GM12878 (cell line): ENCODE measurements at regions not wholly inside any gene's neighbourhood (a gene's known extent, or its start where the extent isn't known, plus 50 kb on each side); places are given as distances from the start of the nearest gene placed in this dataset.

ENCODE experiments used
- ATAC-seq: fragments of 200-7000 bp; cut with Tn5 transposase; 3 replicates; pipeline ENCODE4 v1.9.1; 2020; ENCODE audit warnings: mild to moderate bottlenecking, moderate library complexity
- BruUV-seq: library from RNA; stranded (reverse); fragments of 400-500 nt; replicated peaks from 2 replicates; lab custom pipeline; 2021; lab: Mats Ljungman, UMichigan
- CTCF ChIA-PET: fragments of 300-600 bp; sonication (Branson Sonifier 250); formaldehyde crosslinking; extraction: SDS; loops from one replicate; lab custom pipeline; 2021; ENCODE audit warnings: inconsistent platforms; lab: Yijun Ruan, JAX
- POLR2A ChIA-PET: fragments of 350-600 bp; formaldehyde crosslinking; extraction: SDS; loops from one replicate; lab custom pipeline; 2021; ENCODE audit warnings: inconsistent platforms; lab: Charles Lee
- RAD21 ChIA-PET: fragments of 300-600 bp; sonication (Branson Sonifier 250); formaldehyde crosslinking; loops from one replicate; lab custom pipeline; 2023; ENCODE audit warnings: antibody characterized with exemption; ENCODE audit not compliant: unreplicated experiment; lab: Charles Lee
- SMC1A ChIA-PET: fragments of 300-600 bp; sonication (Branson Sonifier 250); formaldehyde crosslinking; loops from one replicate; lab custom pipeline; 2023; ENCODE audit not compliant: unreplicated experiment, uncharacterized antibody; lab: Charles Lee
- DNase-seq: peaks from one replicate; pipeline ENCODE4 v3.0.0-alpha.2; 2011; ENCODE audit warnings: low read depth, low spot score
- FAIRE-seq: peaks from 3 replicates; lab custom pipeline; 2011; peaks lifted over from hg19 to GRCh38; lab: Jason Lieb, UNC
- H2AFZ ChIP-seq: 2 replicates; pipeline ENCODE4 v1.6.0; 2011; ENCODE audit warnings: low read depth, low read length, control low read depth; ENCODE audit not compliant: control insufficient read depth
- H3K27ac ChIP-seq: 2 replicates; pipeline ENCODE4 v1.5.1; 2011; ENCODE audit warnings: control low read depth; ENCODE audit not compliant: control insufficient read depth, insufficient read depth
- H3K27me3 ChIP-seq, 2 experiments: replicated peaks in 1 of 2; 2 replicates each; pipeline versions ENCODE4 v1.6.0 to v1.6.1; 2011; ENCODE audit warnings: low read length in 1 of 2; ENCODE audit not compliant: control insufficient read depth in 2 of 2, insufficient read depth in 2 of 2
- H3K36me3 ChIP-seq, 2 experiments: 2 replicates each; pipeline ENCODE4 v1.5.1; 2011; ENCODE audit warnings: low read length in 1 of 2; ENCODE audit not compliant: control insufficient read depth in 2 of 2, insufficient read depth in 2 of 2
- H3K4me1 ChIP-seq: 2 replicates; pipeline ENCODE4 v1.6.1; 2011; ENCODE audit warnings: mild to moderate bottlenecking, low read length, moderate library complexity, mixed read lengths; ENCODE audit not compliant: control insufficient read depth, insufficient read depth
- H3K4me2 ChIP-seq: 2 replicates; pipeline ENCODE4 v1.6.0; 2011; ENCODE audit warnings: control low read depth; ENCODE audit not compliant: control insufficient read depth, insufficient read depth
- H3K4me3 ChIP-seq: fragments of 200-600 bp; sonication (generic); 2 replicates; pipeline ENCODE4 v1.5.1; 2016
- H3K79me2 ChIP-seq: 2 replicates; pipeline ENCODE4 v1.6.0; 2011; ENCODE audit warnings: low read length; ENCODE audit not compliant: control insufficient read depth, insufficient read depth
- H3K9ac ChIP-seq: 2 replicates; pipeline ENCODE4 v1.8.0; 2011; ENCODE audit warnings: low read length, control low read depth, mixed read lengths; ENCODE audit not compliant: control insufficient read depth, insufficient read depth
- H3K9me3 ChIP-seq: replicated peaks from 3 replicates; pipeline ENCODE4 v1.5.1; 2011; ENCODE audit warnings: mild to moderate bottlenecking, low read length; ENCODE audit not compliant: control insufficient read depth, insufficient read depth
- H4K20me1 ChIP-seq: 2 replicates; pipeline ENCODE4 v1.6.0; 2011; ENCODE audit not compliant: control insufficient read depth, insufficient read depth
- BCL11A ChIP-seq: IDR thresholded peaks from 2 replicates; pipeline ENCODE4 v1.6.1; 2011; ENCODE audit warnings: low read depth, low read length
- FOXK2 ChIP-seq: fragments of 450-650 bp; IDR thresholded peaks from 2 replicates; pipeline ENCODE4 v1.6.1; 2017; ENCODE audit warnings: mild to moderate bottlenecking, moderate library complexity
- PRDM15 ChIP-seq: fragments of 450-650 bp; formaldehyde crosslinking; IDR thresholded peaks from 2 replicates; pipeline ENCODE4 v1.4.0; 2020; ENCODE audit warnings: mild to moderate bottlenecking, moderate library complexity
- SIN3A ChIP-seq: IDR thresholded peaks from 2 replicates; pipeline ENCODE4 v1.6.1; 2012; ENCODE audit warnings: low read depth, low read length, improper control_type of control experiment
- SMARCA5 ChIP-seq: fragments of 450-650 bp; IDR thresholded peaks from 2 replicates; pipeline ENCODE4 v1.6.1; 2017; ENCODE audit warnings: mild to moderate bottlenecking
- ZNF24 ChIP-seq: fragments of 450-650 bp; IDR thresholded peaks from 2 replicates; pipeline ENCODE4 v1.6.1; 2017; ENCODE audit warnings: antibody characterized with exemption, mild to moderate bottlenecking
- WGBS: methylation state at CpG from one replicate; pipeline ENCODE4 v1.1.6; 2016; ENCODE audit warnings: low lambda C conversion rate; ENCODE audit not compliant: insufficient replicate concordance, insufficient coverage; ENCODE audit errors: missing lambda C conversion rate; 5-methylcytosine and 5-hydroxymethylcytosine counted together
- in situ Hi-C: fragments of 300-500 bp; cut with MboI; formaldehyde crosslinking; loops from 9 replicates; pipeline ENCODE4 v1.14.3; 2018; ENCODE audit warnings: mixed read lengths
- intact Hi-C: fragments of 100-400 bp; cut with micrococcal nuclease; formaldehyde crosslinking; loops from one replicate; pipeline ENCODE4 v1.14.2; 2022; ENCODE audit not compliant: unreplicated experiment
- TF ChIP-seq, protein P1 (sequence below): fragments of 150-350 bp; IDR thresholded peaks from 2 replicates; pipeline ENCODE4 v1.6.1; 2014; ENCODE audit warnings: mild to moderate bottlenecking, low read depth, low read length
- TF ChIP-seq, protein P2 (sequence below): IDR thresholded peaks from 2 replicates; pipeline ENCODE4 v1.6.1; 2011; ENCODE audit warnings: borderline replicate concordance, low read depth, mild to moderate bottlenecking, moderate library complexity, low read length; ENCODE audit not compliant: insufficient read depth, poor library complexity, severe bottlenecking
- TF ChIP-seq, protein P3 (sequence below): fragments of 450-650 bp; IDR thresholded peaks from 2 replicates; pipeline ENCODE4 v1.6.1; 2017; ENCODE audit warnings: mild to moderate bottlenecking, low read depth, inconsistent platforms; ENCODE audit not compliant: poor library complexity, severe bottlenecking
- TF ChIP-seq, protein P4 (sequence below): IDR thresholded peaks from 2 replicates; pipeline ENCODE4 v1.6.1; 2012; ENCODE audit warnings: low read depth, low read length, improper control_type of control experiment

DNA sequence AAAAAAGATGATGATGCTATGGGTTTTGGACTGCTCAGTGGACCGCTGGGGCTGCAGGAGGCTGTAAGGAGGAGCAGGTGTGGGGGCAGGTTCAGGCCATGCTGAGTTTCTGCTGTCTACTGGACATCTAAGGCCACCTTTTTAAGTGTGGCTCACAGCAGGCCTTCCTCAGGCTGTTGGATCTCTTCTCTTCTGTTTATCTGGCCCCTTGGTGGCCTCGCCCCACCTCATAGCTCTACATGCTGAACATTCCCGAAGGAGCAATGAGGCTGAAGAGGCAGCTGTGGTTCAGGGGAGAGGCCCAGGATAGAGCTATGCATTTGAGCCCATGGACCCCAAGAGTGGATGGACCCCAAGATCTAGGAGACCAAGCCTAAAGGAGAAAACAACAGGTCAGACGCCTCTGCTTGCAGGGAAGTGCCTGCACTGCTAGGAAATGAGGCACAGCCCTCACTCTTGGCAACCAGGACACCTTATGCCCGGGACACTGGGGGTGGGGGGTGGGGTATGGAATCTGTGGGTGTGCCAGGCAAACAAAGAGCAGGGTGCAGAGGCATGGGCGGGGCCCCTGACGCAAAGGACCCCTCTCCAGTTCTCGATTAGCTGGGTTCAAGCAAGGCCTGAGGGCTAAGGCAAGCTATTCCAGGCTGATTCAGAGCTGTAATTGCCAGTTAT lies 168.9 kb downstream of the BCOR start:
- WGBS = 46% methylated on average over 8 of the region's 8 CpGs
- no TSS peak for BruUV-seq
- Histone ChIP-seq H4K20me1 (no peaks in the 10 kb centered on the region), H2AFZ (no peak overlapping the region), H3K4me1 (peaks cover 3% of the 10 kb centered on the region; the same call in 1 of the 2 replicates), H3K4me3 (no peak overlapping the region), H3K79me2 (no peaks in the 10 kb centered on the region), H3K4me2 (no peak overlapping the region), H3K27ac (no peak overlapping the region), H3K9ac (no peak overlapping the region), H3K9me3 (no peaks in the 10 kb centered on the region), H3K27me3 (no peaks in the 10 kb centered on the region), H3K36me3 (no peaks in the 10 kb centered on the region)
- ChIA-PET POLR2A (no interaction called here), CTCF (no interaction called here), SMC1A (no interaction called here), RAD21 (no interaction called here)
- intact Hi-C loops (no loop called here), in situ Hi-C loops (no loop called here)
- no peak for FAIRE-seq
- ATAC-seq = no peak
- no peak for DNase-seq
- TF ChIP-seq, protein P1, sequence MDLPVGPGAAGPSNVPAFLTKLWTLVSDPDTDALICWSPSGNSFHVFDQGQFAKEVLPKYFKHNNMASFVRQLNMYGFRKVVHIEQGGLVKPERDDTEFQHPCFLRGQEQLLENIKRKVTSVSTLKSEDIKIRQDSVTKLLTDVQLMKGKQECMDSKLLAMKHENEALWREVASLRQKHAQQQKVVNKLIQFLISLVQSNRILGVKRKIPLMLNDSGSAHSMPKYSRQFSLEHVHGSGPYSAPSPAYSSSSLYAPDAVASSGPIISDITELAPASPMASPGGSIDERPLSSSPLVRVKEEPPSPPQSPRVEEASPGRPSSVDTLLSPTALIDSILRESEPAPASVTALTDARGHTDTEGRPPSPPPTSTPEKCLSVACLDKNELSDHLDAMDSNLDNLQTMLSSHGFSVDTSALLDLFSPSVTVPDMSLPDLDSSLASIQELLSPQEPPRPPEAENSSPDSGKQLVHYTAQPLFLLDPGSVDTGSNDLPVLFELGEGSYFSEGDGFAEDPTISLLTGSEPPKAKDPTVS = no peak
- no peak for TF ChIP-seq FOXK2
- TF ChIP-seq, protein P2, sequence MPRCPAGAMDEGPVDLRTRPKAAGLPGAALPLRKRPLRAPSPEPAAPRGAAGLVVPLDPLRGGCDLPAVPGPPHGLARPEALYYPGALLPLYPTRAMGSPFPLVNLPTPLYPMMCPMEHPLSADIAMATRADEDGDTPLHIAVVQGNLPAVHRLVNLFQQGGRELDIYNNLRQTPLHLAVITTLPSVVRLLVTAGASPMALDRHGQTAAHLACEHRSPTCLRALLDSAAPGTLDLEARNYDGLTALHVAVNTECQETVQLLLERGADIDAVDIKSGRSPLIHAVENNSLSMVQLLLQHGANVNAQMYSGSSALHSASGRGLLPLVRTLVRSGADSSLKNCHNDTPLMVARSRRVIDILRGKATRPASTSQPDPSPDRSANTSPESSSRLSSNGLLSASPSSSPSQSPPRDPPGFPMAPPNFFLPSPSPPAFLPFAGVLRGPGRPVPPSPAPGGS = no peak
- no peak for TF ChIP-seq BCL11A
- TF ChIP-seq PRDM15 (CRISPR knock-in tag) = no peak
- no peak for TF ChIP-seq SMARCA5
- TF ChIP-seq, protein P3, sequence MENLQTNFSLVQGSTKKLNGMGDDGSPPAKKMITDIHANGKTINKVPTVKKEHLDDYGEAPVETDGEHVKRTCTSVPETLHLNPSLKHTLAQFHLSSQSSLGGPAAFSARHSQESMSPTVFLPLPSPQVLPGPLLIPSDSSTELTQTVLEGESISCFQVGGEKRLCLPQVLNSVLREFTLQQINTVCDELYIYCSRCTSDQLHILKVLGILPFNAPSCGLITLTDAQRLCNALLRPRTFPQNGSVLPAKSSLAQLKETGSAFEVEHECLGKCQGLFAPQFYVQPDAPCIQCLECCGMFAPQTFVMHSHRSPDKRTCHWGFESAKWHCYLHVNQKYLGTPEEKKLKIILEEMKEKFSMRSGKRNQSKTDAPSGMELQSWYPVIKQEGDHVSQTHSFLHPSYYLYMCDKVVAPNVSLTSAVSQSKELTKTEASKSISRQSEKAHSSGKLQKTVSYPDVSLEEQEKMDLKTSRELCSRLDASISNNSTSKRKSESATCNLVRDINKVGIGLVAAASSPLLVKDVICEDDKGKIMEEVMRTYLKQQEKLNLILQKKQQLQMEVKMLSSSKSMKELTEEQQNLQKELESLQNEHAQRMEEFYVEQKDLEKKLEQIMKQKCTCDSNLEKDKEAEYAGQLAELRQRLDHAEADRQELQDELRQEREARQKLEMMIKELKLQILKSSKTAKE = no peak
- TF ChIP-seq, protein P4, sequence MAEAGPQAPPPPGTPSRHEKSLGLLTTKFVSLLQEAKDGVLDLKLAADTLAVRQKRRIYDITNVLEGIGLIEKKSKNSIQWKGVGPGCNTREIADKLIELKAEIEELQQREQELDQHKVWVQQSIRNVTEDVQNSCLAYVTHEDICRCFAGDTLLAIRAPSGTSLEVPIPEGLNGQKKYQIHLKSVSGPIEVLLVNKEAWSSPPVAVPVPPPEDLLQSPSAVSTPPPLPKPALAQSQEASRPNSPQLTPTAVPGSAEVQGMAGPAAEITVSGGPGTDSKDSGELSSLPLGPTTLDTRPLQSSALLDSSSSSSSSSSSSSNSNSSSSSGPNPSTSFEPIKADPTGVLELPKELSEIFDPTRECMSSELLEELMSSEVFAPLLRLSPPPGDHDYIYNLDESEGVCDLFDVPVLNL = no peak
- TF ChIP-seq ZNF24 = no peak
- TF ChIP-seq SIN3A = no peak
